Stimulated activated naive CD8-positive, alpha-beta T cell treated with anti-CD3 and anti-CD28 coated beads, Interleukin-15, Interleukin-2, amounts not matched to agents 100 ng/mL and 50 ng/mL, for 24 hours (primary cell): ENCODE measurements at regions not wholly inside any gene's neighbourhood (a gene's known extent, or its start where the extent isn't known, plus 50 kb on each side); places are given as distances from the start of the nearest gene placed in this dataset.

Experiments used
- H3K27ac Mint-ChIP-seq: one replicate; pipeline ENCODE4 v1.8.0; 2021; ENCODE audit warnings: mild to moderate bottlenecking, mixed read lengths
- H3K27me3 Mint-ChIP-seq: one replicate; pipeline ENCODE4 v1.8.0; 2021; ENCODE audit warnings: mixed read lengths
- H3K36me3 Mint-ChIP-seq: one replicate; pipeline ENCODE4 v1.8.0; 2021; ENCODE audit warnings: low read depth, mixed read lengths
- H3K4me1 Mint-ChIP-seq: one replicate; pipeline ENCODE4 v1.8.0; 2021; ENCODE audit warnings: low read depth, mixed read lengths
- H3K4me3 Mint-ChIP-seq: one replicate; pipeline ENCODE4 v1.8.0; 2021; ENCODE audit warnings: mild to moderate bottlenecking, mixed read lengths
- H3K9me3 Mint-ChIP-seq: one replicate; pipeline ENCODE4 v1.8.0; 2021; ENCODE audit warnings: mixed read lengths

GRCh38 chr4:4913628-4914027 is 54.2 kb downstream of the MSX1 start:
- peaks cover 9% of the 10 kb centered on the region for H3K27me3 Mint-ChIP-seq
- no peaks in the 10 kb centered on the region for H3K4me1 Mint-ChIP-seq
- H3K4me3 Mint-ChIP-seq: no peak overlapping the region
- H3K27ac Mint-ChIP-seq: no peak overlapping the region
- H3K36me3 Mint-ChIP-seq: no peaks in the 10 kb centered on the region
- peaks cover 5% of the 10 kb centered on the region for H3K9me3 Mint-ChIP-seq

GRCh38 chr4:4914059-4914820 is 54.8 kb downstream of the MSX1 start:
- no peaks in the 10 kb centered on the region for H3K36me3 Mint-ChIP-seq
- H3K27me3 Mint-ChIP-seq: peaks cover 9% of the 10 kb centered on the region
- no peak overlapping the region for H3K4me3 Mint-ChIP-seq
- no peaks in the 10 kb centered on the region for H3K4me1 Mint-ChIP-seq
- no peak overlapping the region for H3K27ac Mint-ChIP-seq
- H3K9me3 Mint-ChIP-seq: peaks cover 5% of the 10 kb centered on the region

- Mint-ChIP-seq H3K27me3 (peaks cover 9% of the 10 kb centered on the region), H3K27ac (no peak overlapping the region), H3K4me3 (no peak overlapping the region), H3K9me3 (peaks cover 5% of the 10 kb centered on the region), H3K36me3 (no peaks in the 10 kb centered on the region), H3K4me1 (no peaks in the 10 kb centered on the region)
Observed at GRCh38 chr4:4914965-4915845, 55.7 kb downstream of the MSX1 start.

- H3K9me3 Mint-ChIP-seq: peaks cover 5% of the 10 kb centered on the region
- peaks cover 18% of the 10 kb centered on the region for H3K4me1 Mint-ChIP-seq
- no peaks in the 10 kb centered on the region for H3K36me3 Mint-ChIP-seq
- H3K4me3 Mint-ChIP-seq: no peak overlapping the region
- peaks cover 3% of the 10 kb centered on the region for H3K27me3 Mint-ChIP-seq
- H3K27ac Mint-ChIP-seq: no peak overlapping the region
Observed at GRCh38 chr4:4918067-4918466, 58.6 kb downstream of the MSX1 start.

- Mint-ChIP-seq H3K27me3 (peaks cover 2% of the 10 kb centered on the region), H3K36me3 (no peaks in the 10 kb centered on the region), H3K9me3 (peaks cover 6% of the 10 kb centered on the region), H3K4me3 (no peak overlapping the region), H3K27ac (no peak overlapping the region), H3K4me1 (peaks cover 27% of the 10 kb centered on the region)
Observed at GRCh38 chr4:4919927-4920326, 60.5 kb downstream of the MSX1 start.

- Mint-ChIP-seq H3K27me3 (peaks cover 4% of the 10 kb centered on the region), H3K4me3 (no peak overlapping the region), H3K27ac (no peak overlapping the region), H3K36me3 (no peaks in the 10 kb centered on the region), H3K9me3 (peaks cover 9% of the 10 kb centered on the region), H3K4me1 (peaks cover 27% of the 10 kb centered on the region)
Observed at GRCh38 chr4:4921077-4921476, 61.6 kb downstream of the MSX1 start.

GRCh38 chr4:4922441-4922840 is 63.0 kb downstream of the MSX1 start:
- H3K27ac Mint-ChIP-seq: no peak overlapping the region
- peaks cover 8% of the 10 kb centered on the region for H3K27me3 Mint-ChIP-seq
- H3K4me3 Mint-ChIP-seq: no peak overlapping the region
- peaks cover 27% of the 10 kb centered on the region for H3K4me1 Mint-ChIP-seq
- H3K36me3 Mint-ChIP-seq: no peaks in the 10 kb centered on the region
- H3K9me3 Mint-ChIP-seq: peaks cover 9% of the 10 kb centered on the region

- Mint-ChIP-seq H3K9me3 (peaks cover 5% of the 10 kb centered on the region), H3K27ac (peak overlapping the region; percentile 45), H3K36me3 (no peaks in the 10 kb centered on the region), H3K4me1 (peaks cover 31% of the 10 kb centered on the region), H3K4me3 (no peak overlapping the region), H3K27me3 (peaks cover 8% of the 10 kb centered on the region)
Observed at GRCh38 chr4:4923201-4923600, 63.7 kb downstream of the MSX1 start.

GRCh38 chr4:4930677-4931076 is 71.2 kb downstream of the MSX1 start:
- H3K27ac Mint-ChIP-seq: no peak overlapping the region
- peaks cover 12% of the 10 kb centered on the region for H3K4me1 Mint-ChIP-seq
- peaks cover 4% of the 10 kb centered on the region for H3K9me3 Mint-ChIP-seq
- H3K36me3 Mint-ChIP-seq: no peaks in the 10 kb centered on the region
- H3K27me3 Mint-ChIP-seq: peaks cover 4% of the 10 kb centered on the region
- no peak overlapping the region for H3K4me3 Mint-ChIP-seq

- Mint-ChIP-seq H3K27ac (no peak overlapping the region), H3K9me3 (peaks cover 4% of the 10 kb centered on the region), H3K36me3 (no peaks in the 10 kb centered on the region), H3K4me3 (no peak overlapping the region), H3K27me3 (no peaks in the 10 kb centered on the region), H3K4me1 (no peaks in the 10 kb centered on the region)
Observed at GRCh38 chr4:4935974-4936373, 76.5 kb downstream of the MSX1 start.

- Mint-ChIP-seq H3K27me3 (no peaks in the 10 kb centered on the region), H3K4me1 (peaks cover 1% of the 10 kb centered on the region), H3K36me3 (no peaks in the 10 kb centered on the region), H3K9me3 (peaks cover 4% of the 10 kb centered on the region), H3K27ac (no peak overlapping the region), H3K4me3 (no peak overlapping the region)
Observed at GRCh38 chr4:4937926-4938325, 78.5 kb downstream of the MSX1 start.

GRCh38 chr4:4941751-4942150 is 77.5 kb downstream of the CYTL1 start:
- H3K36me3 Mint-ChIP-seq: no peaks in the 10 kb centered on the region
- peaks cover 11% of the 10 kb centered on the region for H3K9me3 Mint-ChIP-seq
- no peak overlapping the region for H3K27ac Mint-ChIP-seq
- no peaks in the 10 kb centered on the region for H3K27me3 Mint-ChIP-seq
- no peak overlapping the region for H3K4me3 Mint-ChIP-seq
- H3K4me1 Mint-ChIP-seq: peaks cover 17% of the 10 kb centered on the region

GRCh38 chr4:4942658-4943057 is 76.6 kb downstream of the CYTL1 start:
- Mint-ChIP-seq H3K9me3 (peaks cover 11% of the 10 kb centered on the region), H3K4me1 (peaks cover 17% of the 10 kb centered on the region), H3K27ac (no peak overlapping the region), H3K36me3 (no peaks in the 10 kb centered on the region), H3K4me3 (no peak overlapping the region), H3K27me3 (no peaks in the 10 kb centered on the region)

GRCh38 chr4:4945021-4945420 is 74.2 kb downstream of the CYTL1 start:
- Mint-ChIP-seq H3K4me3 (no peak overlapping the region), H3K36me3 (no peaks in the 10 kb centered on the region), H3K4me1 (peaks cover 17% of the 10 kb centered on the region), H3K9me3 (peaks cover 11% of the 10 kb centered on the region), H3K27me3 (no peaks in the 10 kb centered on the region), H3K27ac (no peak overlapping the region)

- H3K4me3 Mint-ChIP-seq: no peak overlapping the region
- no peaks in the 10 kb centered on the region for H3K36me3 Mint-ChIP-seq
- peaks cover 11% of the 10 kb centered on the region for H3K9me3 Mint-ChIP-seq
- H3K27ac Mint-ChIP-seq: no peak overlapping the region
- H3K27me3 Mint-ChIP-seq: no peaks in the 10 kb centered on the region
- peaks cover 17% of the 10 kb centered on the region for H3K4me1 Mint-ChIP-seq
Observed at GRCh38 chr4:4945829-4946228, 73.4 kb downstream of the CYTL1 start.
